ENCODE measurements at regions not wholly inside any gene's neighbourhood (a gene's known extent, or its start where the extent isn't known, plus 50 kb on each side); places are given as distances from the start of the nearest gene placed in this dataset.
A peak's percentile ranks its signal among the peaks of the same experiment; 100 is the strongest.

DNA sequence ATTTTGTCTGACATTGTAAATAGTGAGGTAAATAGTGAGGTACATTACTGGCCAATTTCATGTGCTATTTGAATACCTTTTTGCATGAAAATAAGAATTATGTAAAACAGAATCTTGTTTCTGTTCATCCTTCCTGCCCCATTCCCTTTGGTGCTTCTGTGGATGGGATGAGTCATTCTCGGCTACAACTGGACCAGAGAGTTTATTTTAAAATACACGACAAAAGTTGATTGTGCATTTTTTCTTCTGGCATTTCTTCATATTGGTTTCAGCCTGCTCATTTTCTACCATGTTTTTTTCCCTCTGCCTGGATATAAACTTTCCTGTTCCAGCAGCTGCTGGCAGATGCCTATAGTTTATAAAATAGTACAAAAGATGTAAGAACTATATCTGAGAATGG, 107.5 kb downstream of the CYSLTR2 start:
- DNase-seq: no peak

GRCh38 chr13:48769107-48769704, 115.5 kb downstream of the CYSLTR2 start:
- peak; percentile 27 for DNase-seq

DNA sequence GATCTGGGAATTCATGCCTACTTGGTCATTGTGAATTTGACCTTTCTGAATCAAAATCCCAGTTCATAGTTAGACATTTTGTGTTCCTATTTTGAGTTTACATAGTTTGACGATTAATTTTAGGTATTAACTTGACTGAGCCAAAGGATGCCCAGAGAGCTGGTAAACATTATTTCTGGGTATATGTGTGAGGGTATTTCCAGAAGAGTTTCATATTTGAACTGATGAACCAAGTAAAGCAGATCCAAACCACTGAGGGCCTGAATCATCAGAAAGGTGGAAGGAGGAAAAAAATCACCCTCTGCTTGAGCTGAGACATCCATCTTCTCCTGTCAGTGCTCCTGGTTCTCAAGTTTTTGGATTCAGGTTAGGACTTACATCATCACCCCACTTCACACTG, 116.6 kb downstream of the CYSLTR2 start:
- DNase-seq: no peak

DNA sequence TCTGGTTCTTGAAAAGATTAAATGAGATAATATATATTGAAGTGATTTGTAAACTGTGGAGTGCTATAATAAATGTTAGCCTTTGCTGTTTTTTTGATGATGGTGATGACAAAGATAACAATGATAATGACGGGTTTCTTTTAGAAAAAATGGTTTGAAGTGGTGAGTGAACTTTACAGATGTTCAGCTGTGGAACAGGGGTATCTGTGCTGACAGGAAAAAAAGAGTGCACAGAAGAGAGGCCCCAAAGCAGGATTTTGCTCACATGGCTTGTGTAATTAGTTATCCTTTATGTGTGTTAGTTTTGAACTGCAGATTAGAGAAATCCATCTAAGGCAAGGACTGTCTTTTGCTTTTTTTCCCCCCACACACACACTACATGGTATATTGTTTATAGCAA, 119.2 kb downstream of the CYSLTR2 start:
- DNase-seq: no peak

DNA sequence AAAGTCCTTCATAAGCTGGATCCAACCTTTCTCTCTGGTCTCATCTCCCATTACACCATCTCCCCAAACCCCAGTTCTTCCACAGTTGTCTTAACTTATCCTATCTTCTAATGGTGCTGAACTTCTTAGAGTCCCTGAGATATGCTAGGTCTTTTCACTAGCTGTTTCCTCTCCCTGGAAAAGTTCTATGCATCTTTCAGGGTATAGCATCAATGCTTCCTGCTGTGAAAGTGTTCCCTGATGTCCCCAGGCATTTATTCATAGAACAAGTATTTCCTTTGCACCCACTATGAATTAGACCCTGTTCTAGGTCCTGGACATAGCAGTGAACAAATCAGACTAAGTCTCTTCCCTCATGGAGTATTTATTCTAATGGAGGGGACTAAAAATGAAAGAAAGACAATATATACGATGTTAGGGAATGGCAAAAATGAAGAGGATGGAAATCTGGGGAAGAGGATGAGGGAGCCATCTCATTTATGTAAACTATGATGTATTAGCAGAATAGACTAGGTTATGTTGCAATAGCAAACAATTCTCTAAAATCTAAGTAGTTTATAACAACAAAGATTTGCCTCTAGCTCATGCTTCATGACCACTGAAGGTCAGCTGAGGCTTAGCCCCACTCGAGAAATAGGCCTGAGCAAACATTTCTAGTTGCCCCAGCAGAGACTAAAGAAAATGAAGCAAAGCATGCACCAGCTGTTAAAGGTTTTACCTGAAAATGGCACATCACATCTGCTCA, 120.0 kb downstream of the CYSLTR2 start:
- DNase-seq: no peak

- no peak for DNase-seq
These were observed 121.6 kb downstream of the CYSLTR2 start for GRCh38 chr13:48775285-48775684.

GRCh38 chr13:48775804-48776203, 122.1 kb downstream of the CYSLTR2 start:
- no peak for DNase-seq

DNA sequence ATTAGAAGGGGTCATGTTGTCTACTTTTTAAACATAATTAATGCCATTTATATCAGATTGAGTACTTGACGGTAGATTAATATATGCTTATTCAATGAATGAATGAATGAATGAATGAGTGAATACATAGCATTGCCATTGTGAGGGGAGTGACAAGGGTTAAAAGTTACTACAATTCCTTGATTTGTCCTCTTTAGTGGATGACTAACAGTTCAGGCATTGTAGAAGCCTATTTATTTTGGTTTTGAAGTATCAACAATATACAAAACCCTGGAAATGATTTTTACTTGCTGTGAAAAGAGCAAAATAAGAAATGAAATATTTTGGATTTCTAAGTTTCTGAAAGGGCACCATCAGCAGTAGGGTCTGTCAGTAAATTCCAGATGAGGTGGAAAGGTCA, 122.7 kb downstream of the CYSLTR2 start:
- DNase-seq: no peak

- no peak for DNase-seq
These were observed 124.9 kb downstream of the CYSLTR2 start for GRCh38 chr13:48778610-48779009.

DNA sequence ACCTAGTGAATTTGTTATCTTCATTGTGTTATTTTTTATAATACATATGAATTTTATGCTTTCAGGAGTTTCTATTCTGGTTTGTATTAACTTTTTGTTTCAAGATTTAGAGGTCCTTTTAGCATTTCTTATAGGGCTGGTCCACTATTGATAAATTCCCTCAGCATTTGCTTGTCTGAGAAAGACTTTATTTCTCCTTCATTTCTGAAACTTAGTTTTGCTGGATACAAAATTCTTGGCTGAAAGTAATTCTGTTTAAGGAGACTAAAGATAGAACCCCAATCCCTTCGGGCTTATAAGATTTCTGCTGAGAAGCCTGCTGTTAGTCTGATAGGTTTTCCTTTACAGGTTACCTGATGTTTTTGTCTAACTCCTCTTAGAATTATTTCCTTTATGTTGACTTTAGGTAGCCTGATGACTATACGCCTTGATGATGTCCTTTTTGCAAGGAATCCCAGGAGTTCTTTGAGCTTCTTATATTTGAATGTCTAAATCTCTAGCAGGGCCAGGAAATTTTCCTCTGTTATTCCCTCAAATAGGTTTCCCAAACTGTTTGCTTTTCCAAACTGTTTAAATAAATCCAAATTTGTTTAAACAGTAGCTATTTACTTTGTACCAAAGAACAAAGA, 127.1 kb downstream of the CYSLTR2 start:
- no peak for DNase-seq

DNA sequence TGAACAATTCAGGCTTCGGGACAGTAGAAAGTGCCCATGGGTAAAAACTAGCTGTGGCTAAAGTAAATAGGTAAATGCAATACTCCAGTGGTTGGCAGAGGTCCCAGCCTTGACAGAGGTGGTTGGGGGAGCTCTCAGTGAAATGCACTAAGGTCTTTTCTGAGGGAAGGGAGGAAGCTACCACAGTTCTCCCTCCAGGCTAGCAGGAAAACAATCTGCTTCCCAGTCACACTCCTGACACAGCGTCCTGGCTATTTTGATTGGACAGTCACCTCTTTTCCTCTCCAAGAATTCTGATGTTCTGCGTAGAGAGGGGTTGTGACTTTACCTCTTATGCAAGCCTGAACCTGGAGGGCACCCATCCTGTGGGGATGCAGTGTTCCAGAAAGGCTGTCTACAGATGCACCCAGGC, 128.7 kb downstream of the CYSLTR2 start:
- no peak for DNase-seq

DNA sequence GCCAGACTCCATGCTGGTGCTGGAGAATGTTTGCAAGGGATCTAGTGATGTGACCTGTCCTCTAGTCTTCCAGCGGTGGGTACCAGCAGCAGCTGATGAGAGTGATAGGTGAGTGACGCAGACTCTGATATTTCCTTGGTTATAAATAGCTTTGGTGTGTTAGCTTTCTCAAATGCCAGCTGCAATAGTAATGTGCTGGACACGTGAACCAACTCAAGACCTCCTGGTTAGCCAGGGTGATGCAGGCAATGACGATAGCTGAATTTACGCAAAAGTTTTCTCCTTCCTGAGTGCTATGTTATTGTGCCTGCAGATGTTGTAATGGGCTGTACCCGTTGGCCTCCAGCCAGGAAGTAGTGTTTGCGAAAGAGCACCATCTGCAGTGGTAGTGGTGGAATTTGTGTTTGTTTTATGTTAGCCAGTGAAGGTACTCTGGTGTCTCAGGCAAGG, 129.5 kb downstream of the CYSLTR2 start:
- peak; percentile 6 for DNase-seq

- no peak for DNase-seq
These were observed 130.0 kb downstream of the CYSLTR2 start for GRCh38 chr13:48783695-48784230.

DNA sequence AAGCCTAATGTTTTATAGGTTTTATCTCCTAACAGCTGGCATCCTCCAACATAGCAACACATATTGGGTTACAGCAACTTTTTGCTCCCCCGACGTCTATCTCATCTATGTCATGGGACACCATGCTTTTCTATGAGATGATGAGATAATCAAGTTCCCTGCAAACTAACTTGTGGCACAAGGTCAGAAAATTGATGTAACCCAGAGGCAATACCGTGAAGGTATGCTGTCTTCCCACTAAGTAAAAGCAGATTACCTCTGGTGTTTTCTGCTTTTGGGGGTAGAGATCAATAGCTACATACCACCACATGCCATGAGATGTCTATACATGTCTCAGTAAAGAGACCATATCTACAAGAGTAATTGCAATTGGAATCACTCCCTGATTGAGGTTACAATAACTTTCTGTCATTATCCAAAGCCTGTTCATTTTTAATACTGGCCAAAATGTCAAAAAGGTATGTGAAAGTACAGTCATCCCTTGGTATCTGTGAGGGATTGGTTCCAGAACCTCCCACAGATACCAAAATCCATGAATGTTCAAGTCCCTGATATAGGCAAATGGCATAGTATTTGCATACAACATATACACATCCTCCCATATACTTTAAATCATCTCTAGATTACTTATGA, 131.3 kb downstream of the CYSLTR2 start:
- no peak for DNase-seq

DNA sequence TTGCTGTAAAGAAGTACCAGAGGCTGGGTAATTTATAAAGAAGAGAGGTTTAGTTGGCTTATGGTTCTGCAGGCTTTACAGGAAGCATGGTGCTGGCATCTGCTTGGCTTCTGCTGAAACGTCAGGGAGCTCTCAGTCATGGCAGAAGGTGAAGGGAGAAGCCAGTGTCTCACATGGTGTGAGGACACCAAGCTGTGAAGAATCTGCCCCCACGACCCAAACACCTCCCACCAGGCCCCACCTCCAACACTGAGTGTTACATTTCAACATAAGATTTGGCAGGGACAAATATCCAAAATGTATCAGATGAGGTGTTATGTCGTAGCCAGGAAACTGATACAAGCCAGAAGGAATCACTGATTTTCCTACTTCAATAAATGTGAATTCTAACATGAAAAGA, 136.5 kb downstream of the CYSLTR2 start:
- DNase-seq: no peak

DNA sequence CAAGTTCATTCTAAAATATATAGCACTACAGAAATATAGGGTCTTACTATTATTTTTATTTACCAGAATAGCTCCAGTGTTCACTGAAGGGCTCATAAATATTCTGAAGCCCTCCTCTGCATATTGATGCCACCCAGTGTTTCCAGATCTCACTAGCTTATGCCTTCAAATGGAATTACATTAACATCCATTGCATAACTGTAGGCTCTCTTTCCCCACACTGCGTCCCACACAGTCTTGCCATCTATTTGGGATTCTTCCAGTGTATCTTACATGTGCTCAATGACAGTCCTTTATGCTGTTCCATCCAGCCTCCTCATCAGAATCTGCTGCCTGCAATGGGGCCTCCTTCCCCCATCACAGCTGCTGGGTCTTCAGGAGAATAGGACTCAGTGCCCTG, 137.2 kb downstream of the CYSLTR2 start:
- DNase-seq: no peak

- DNase-seq: no peak
These were observed 143.4 kb downstream of the CYSLTR2 start for GRCh38 chr13:48797127-48797526.

DNA sequence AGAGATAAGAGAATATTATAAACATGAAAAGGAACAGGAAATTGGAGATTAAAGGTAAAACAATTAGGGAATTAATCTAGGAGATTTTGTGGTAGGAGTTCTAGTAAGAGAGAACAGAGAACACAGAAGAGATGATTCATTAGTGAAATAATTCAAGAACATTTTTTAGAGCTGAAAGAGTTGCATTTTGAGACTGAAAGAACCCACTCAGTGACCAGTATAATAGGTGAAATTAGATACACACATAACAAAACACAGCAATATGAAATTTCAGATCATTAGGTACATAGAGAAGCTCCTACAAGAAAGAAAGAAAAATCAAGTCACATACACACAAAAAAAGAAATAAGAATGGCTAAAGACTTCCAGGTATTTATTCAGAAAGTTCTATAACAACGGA, 144.0 kb downstream of the CYSLTR2 start:
- DNase-seq: no peak

GRCh38 chr13:48798180-48798579, 144.5 kb downstream of the CYSLTR2 start:
- no peak for DNase-seq

DNA sequence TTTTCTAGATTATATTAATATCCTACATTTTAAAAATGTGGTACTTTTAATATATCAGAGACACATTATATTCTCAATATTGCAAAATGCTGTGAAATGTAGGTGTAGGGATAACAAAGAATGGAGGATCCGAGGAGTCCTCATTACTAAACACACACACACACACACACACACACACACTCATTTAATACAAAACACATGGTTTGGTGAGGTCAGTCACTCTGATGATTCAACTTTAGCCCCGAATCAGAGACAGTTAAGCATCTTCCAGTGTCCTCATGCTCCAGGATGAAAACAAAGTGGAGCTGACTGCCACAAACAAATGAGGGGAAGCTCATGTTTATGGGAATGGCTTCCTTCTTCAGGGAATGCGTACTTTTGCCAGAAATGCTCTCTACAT, 147.5 kb downstream of the CYSLTR2 start:
- no peak for DNase-seq

DNA sequence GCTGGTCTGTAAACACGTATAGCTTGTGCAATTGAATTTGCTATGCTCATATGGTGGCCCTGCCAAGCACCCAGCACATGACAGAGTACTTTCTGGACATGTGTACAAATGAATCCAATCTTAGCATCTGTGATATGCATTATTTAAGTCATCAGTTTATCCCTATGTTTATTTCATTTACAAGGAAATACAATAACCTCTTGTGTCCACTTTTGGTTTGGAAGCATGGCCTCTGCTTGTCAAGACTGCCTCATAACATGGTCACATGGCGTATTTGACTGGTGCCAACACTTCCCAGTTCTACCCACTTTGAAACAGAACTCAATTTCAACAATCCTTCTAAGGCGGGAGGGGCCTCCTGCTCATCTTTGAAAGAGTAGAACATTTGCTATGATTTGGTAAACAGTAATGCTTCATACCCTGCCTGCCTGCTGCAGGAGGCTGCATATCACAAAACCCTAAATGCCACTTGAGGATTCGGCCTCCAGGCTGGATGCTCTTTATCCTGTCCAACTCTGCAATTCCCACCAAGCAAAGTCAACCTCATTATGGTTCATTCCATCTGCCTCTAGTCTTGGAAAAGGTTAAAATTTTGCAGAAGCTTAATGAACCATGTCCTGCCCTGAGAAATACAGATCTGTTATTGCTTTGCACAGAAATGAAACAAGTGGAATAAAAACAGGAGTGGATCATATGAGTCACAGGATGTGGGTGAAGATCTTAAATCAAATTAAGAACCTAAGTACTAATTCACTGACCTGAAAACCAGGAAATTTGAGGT, 151.3 kb downstream of the CYSLTR2 start:
- no peak for DNase-seq

DNA sequence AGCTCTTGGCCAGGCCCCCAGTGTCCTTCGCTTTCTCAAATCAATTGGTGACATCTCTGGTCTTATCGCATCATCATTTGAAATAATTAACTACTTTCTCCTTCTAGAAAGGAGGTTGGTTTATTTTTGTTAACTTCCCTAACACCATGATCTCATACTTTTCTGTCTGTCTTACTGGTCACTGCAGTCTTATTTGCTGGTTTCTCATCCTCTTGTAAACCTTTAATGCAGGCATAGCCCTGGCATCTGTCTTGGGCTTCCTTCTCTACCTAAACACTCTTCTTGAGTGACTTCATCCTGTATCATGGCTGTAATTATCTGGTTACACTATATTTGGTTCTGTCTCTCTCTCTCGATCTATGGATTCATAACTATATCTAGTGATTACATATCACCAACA, 152.8 kb downstream of the CYSLTR2 start:
- no peak for DNase-seq

- no peak for DNase-seq
These were observed 155.0 kb downstream of the CYSLTR2 start for GRCh38 chr13:48808683-48809082.
